Esophagus (tissue), 2 donors: ENCODE measurements at regions not wholly inside any gene's neighbourhood (a gene's known extent, or its start where the extent isn't known, plus 50 kb on each side); places are given as distances from the start of the nearest gene placed in this dataset.
"Not testable (repeated sequence)": the region's sequence is repeated elsewhere in the genome, so short reads cannot be mapped to it uniquely, and the experiment has no call there.

Experiments used
- H3K27ac ChIP-seq, 2 donors: one replicate each; pipeline ENCODE4 v1.5.1; 2013; ENCODE audit warnings: low read depth in 2 of 2, mild to moderate bottlenecking in 2 of 2, inconsistent platforms in 1 of 2, low read length in 1 of 2, moderate library complexity in 1 of 2
- H3K27me3 ChIP-seq, 2 donors: one replicate each; pipeline ENCODE4 v1.6.1; 2013; ENCODE audit warnings: low read length in 2 of 2, control low read depth in 1 of 2, mild to moderate bottlenecking in 1 of 2; ENCODE audit not compliant: insufficient read depth in 2 of 2, control insufficient read depth in 1 of 2
- H3K36me3 ChIP-seq, 2 donors: one replicate each; pipeline ENCODE4 v1.6.1; 2013; ENCODE audit warnings: low read length in 1 of 2; ENCODE audit not compliant: control insufficient read depth in 2 of 2, insufficient read depth in 2 of 2
- H3K4me1 ChIP-seq, 2 donors: one replicate each; pipeline ENCODE4 v1.6.1; 2013; ENCODE audit warnings: low read length in 1 of 2; ENCODE audit not compliant: control insufficient read depth in 2 of 2, insufficient read depth in 2 of 2
- H3K4me3 ChIP-seq, 2 donors: one replicate each; pipeline ENCODE4 v1.5.1; 2013; ENCODE audit warnings: low read length in 2 of 2, mild to moderate bottlenecking in 2 of 2, low read depth in 1 of 2, moderate library complexity in 1 of 2
- H3K9me3 ChIP-seq, 2 donors: one replicate each; pipeline ENCODE4 v1.6.1; 2013; ENCODE audit warnings: mild to moderate bottlenecking in 2 of 2, low read depth in 1 of 2, low read length in 1 of 2, moderate library complexity in 1 of 2; ENCODE audit not compliant: control insufficient read depth in 2 of 2, insufficient read depth in 1 of 2
- WGBS, 2 donors: extraction: QIAGEN DNeasy Blood & Tissue Kit; methylation state at CpG; one replicate each; pipeline ENCODE4 v1.1.7; 2013; 5-methylcytosine and 5-hydroxymethylcytosine counted together
- donor health status: healthy with polysubstance abuse.
- donor health status: Bipolar disorder and iron deficiency.

GRCh38 chr12:131277186-131278091 lies 323.7 kb downstream of the ADGRD1 start:
- not testable (repeated sequence) for H3K9me3 ChIP-seq, H3K27me3 ChIP-seq, H3K27ac ChIP-seq, H3K4me1 ChIP-seq, H3K4me3 ChIP-seq, H3K36me3 ChIP-seq
- WGBS, 2 donors, result 78 to 79% methylated on average over 15 to 16 of the region's 18 CpGs

- not testable (repeated sequence) for H3K9me3 ChIP-seq, H3K27ac ChIP-seq, H3K27me3 ChIP-seq, H3K36me3 ChIP-seq, H3K4me1 ChIP-seq, H3K4me3 ChIP-seq
- WGBS, 2 donors, result 81 to 87% methylated on average over 20 to 21 of the region's 22 CpGs
These were observed 324.9 kb downstream of the ADGRD1 start for GRCh38 chr12:131278451-131279115.

- no peak overlapping the region for H3K27ac ChIP-seq
- H3K36me3 ChIP-seq, result no peaks in the 10 kb centered on the region
- H3K27me3 ChIP-seq, result no peaks in the 10 kb centered on the region
- peaks cover 0 to 3% of the 10 kb centered on the region in 2 donors for H3K4me1 ChIP-seq
- no peak overlapping the region for H3K4me3 ChIP-seq
- H3K9me3 ChIP-seq, result no peaks in the 10 kb centered on the region
- WGBS, 2 donors, result 77 to 79% methylated on average over 12 to 13 of the region's 13 CpGs
These were observed 325.7 kb downstream of the ADGRD1 start for GRCh38 chr12:131279281-131279921.

GRCh38 chr12:131280426-131280825 lies 326.7 kb downstream of the ADGRD1 start:
- H3K27me3 ChIP-seq, result no peaks in the 10 kb centered on the region
- no peak overlapping the region for H3K4me3 ChIP-seq
- no peak overlapping the region for H3K27ac ChIP-seq
- H3K9me3 ChIP-seq, result no peaks in the 10 kb centered on the region
- no peaks in the 10 kb centered on the region for H3K36me3 ChIP-seq
- H3K4me1 ChIP-seq, result peaks cover 0 to 3% of the 10 kb centered on the region in 2 donors
- 75 to 83% methylated on average over 9 of the region's 9 CpGs for WGBS, 2 donors

GRCh38 chr12:131281016-131281415 lies 327.3 kb downstream of the ADGRD1 start:
- H3K4me3 ChIP-seq, result no peak overlapping the region
- H3K27ac ChIP-seq, result no peak overlapping the region
- no peaks in the 10 kb centered on the region for H3K27me3 ChIP-seq
- H3K36me3 ChIP-seq, result no peaks in the 10 kb centered on the region
- peaks cover 0 to 3% of the 10 kb centered on the region in 2 donors for H3K4me1 ChIP-seq
- 79 to 84% methylated on average over 11 of the region's 11 CpGs for WGBS, 2 donors
- H3K9me3 ChIP-seq, result no peaks in the 10 kb centered on the region

- Histone ChIP-seq H3K27ac (no peak overlapping the region), H3K9me3 (no peaks in the 10 kb centered on the region), H3K36me3 (no peaks in the 10 kb centered on the region), H3K27me3 (no peaks in the 10 kb centered on the region), H3K4me3 (no peak overlapping the region), H3K4me1 (peaks cover 0 to 3% of the 10 kb centered on the region in 2 donors)
- WGBS, 2 donors, result 86 to 87% methylated on average over 33 of the region's 33 CpGs
These were observed 328.8 kb downstream of the ADGRD1 start for GRCh38 chr12:131282292-131283080.

- peaks cover 0 to 3% of the 10 kb centered on the region in 2 donors for H3K4me1 ChIP-seq
- no peak overlapping the region for H3K4me3 ChIP-seq
- H3K36me3 ChIP-seq, result no peaks in the 10 kb centered on the region
- no peak overlapping the region for H3K27ac ChIP-seq
- H3K27me3 ChIP-seq, result no peaks in the 10 kb centered on the region
- 75 to 92% methylated on average over 6 to 11 of the region's 11 CpGs for WGBS, 2 donors
- no peaks in the 10 kb centered on the region for H3K9me3 ChIP-seq
These were observed 329.6 kb downstream of the ADGRD1 start for GRCh38 chr12:131283191-131283861.

GRCh38 chr12:131283862-131284825 lies 330.4 kb downstream of the ADGRD1 start:
- WGBS, 2 donors, result 80 to 87% methylated on average over 28 to 32 of the region's 32 CpGs
- H3K27me3 ChIP-seq, H3K36me3 ChIP-seq, H3K9me3 ChIP-seq, H3K27ac ChIP-seq, H3K4me3 ChIP-seq, H3K4me1 ChIP-seq: not testable (repeated sequence)
